Activated CD8-positive, alpha-beta T cell treated with anti-CD3 and anti-CD28 coated beads, Interleukin-2, amount 10 ng/mL, durations not matched to agents 7 days and 5 days (primary cell): ENCODE measurements at regions not wholly inside any gene's neighbourhood (a gene's known extent, or its start where the extent isn't known, plus 50 kb on each side); places are given as distances from the start of the nearest gene placed in this dataset.

Source experiments
- ATAC-seq: fragments of 150-1000 bp; cut with Tn5 transposase; one replicate; pipeline ENCODE4 v1.10.0; 2021; ENCODE audit warnings: moderate library complexity
- CTCF ChIA-PET: fragments of 350-600 bp; sonication (Branson Sonifier 250); formaldehyde crosslinking; loops from one replicate; lab custom pipeline; 2021; ENCODE audit warnings: antibody characterized with exemption; lab: Charles Lee
- POLR2A ChIA-PET: fragments of 350-600 bp; sonication (Branson Sonifier 250); formaldehyde crosslinking; loops from one replicate; lab custom pipeline; 2021; ENCODE audit warnings: antibody characterized with exemption; lab: Charles Lee
- DNase-seq: peaks from one replicate; pipeline ENCODE4 v3.0.0-alpha.2; 2020
- H3K27ac Mint-ChIP-seq: one replicate; pipeline ENCODE4 v1.8.0; 2021; ENCODE audit warnings: mild to moderate bottlenecking, mixed read lengths
- H3K27me3 Mint-ChIP-seq: one replicate; pipeline ENCODE4 v1.8.0; 2021; ENCODE audit warnings: low read depth, mixed read lengths
- H3K36me3 Mint-ChIP-seq: one replicate; pipeline ENCODE4 v1.8.0; 2021; ENCODE audit warnings: low read depth, mixed read lengths
- H3K4me1 Mint-ChIP-seq: one replicate; pipeline ENCODE4 v1.8.0; 2021; ENCODE audit warnings: low read depth, mixed read lengths
- H3K4me3 Mint-ChIP-seq: one replicate; pipeline ENCODE4 v1.8.0; 2021; ENCODE audit warnings: mild to moderate bottlenecking, mixed read lengths
- H3K9me3 Mint-ChIP-seq: one replicate; pipeline ENCODE4 v1.8.0; 2022; ENCODE audit warnings: mixed read lengths; ENCODE audit not compliant: insufficient read depth

GRCh38 chr14:84107835-84108343 is 1422.1 kb upstream of the FLRT2 start:
- ChIA-PET CTCF (no interaction called here), POLR2A (no interaction called here)
- no peak for ATAC-seq
- no peaks in the 10 kb centered on the region for H3K36me3 Mint-ChIP-seq
- no peak for DNase-seq
- H3K4me3 Mint-ChIP-seq = no peak overlapping the region
- no peaks in the 10 kb centered on the region for H3K4me1 Mint-ChIP-seq
- peaks cover 18% of the 10 kb centered on the region for H3K9me3 Mint-ChIP-seq
- no peak overlapping the region for H3K27ac Mint-ChIP-seq
- H3K27me3 Mint-ChIP-seq = no peaks in the 10 kb centered on the region

GRCh38 chr14:84108746-84109457 is 1421.0 kb upstream of the FLRT2 start:
- H3K27ac Mint-ChIP-seq = no peak overlapping the region
- ATAC-seq = no peak
- no peaks in the 10 kb centered on the region for H3K36me3 Mint-ChIP-seq
- H3K27me3 Mint-ChIP-seq = no peaks in the 10 kb centered on the region
- ChIA-PET CTCF (no interaction called here), POLR2A (no interaction called here)
- peaks cover 19% of the 10 kb centered on the region for H3K9me3 Mint-ChIP-seq
- H3K4me1 Mint-ChIP-seq = no peaks in the 10 kb centered on the region
- no peak overlapping the region for H3K4me3 Mint-ChIP-seq
- no peak for DNase-seq

GRCh38 chr14:84112589-84112988 is 1417.4 kb upstream of the FLRT2 start:
- no peak for DNase-seq
- no peak overlapping the region for H3K4me3 Mint-ChIP-seq

GRCh38 chr14:84125676-84126075 is 1404.3 kb upstream of the FLRT2 start:
- Mint-ChIP-seq H3K4me3 (no peak overlapping the region), H3K36me3 (no peaks in the 10 kb centered on the region), H3K9me3 (no peaks in the 10 kb centered on the region), H3K27me3 (no peaks in the 10 kb centered on the region), H3K4me1 (no peaks in the 10 kb centered on the region), H3K27ac (no peak overlapping the region)
- ChIA-PET POLR2A (no interaction called here), CTCF (no interaction called here)
- no peak for DNase-seq
- ATAC-seq = no peak

More at GRCh38 chr14:84112589-84112988, 1417.4 kb upstream of the FLRT2 start:
- Mint-ChIP-seq H3K27ac (no peak overlapping the region), H3K9me3 (peaks cover 19% of the 10 kb centered on the region), H3K36me3 (no peaks in the 10 kb centered on the region), H3K4me1 (no peaks in the 10 kb centered on the region), H3K27me3 (no peaks in the 10 kb centered on the region)
- ATAC-seq = no peak
- ChIA-PET CTCF (no interaction called here), POLR2A (no interaction called here)

- H3K9me3 Mint-ChIP-seq = peaks cover 5% of the 10 kb centered on the region
- DNase-seq (no peak), ATAC-seq (no peak)
- H3K27me3 Mint-ChIP-seq = no peaks in the 10 kb centered on the region
- no peaks in the 10 kb centered on the region for H3K4me1 Mint-ChIP-seq
- ChIA-PET CTCF (no interaction called here), POLR2A (no interaction called here)
- H3K27ac Mint-ChIP-seq = no peak overlapping the region
- no peaks in the 10 kb centered on the region for H3K36me3 Mint-ChIP-seq
- H3K4me3 Mint-ChIP-seq = no peak overlapping the region
Measured at GRCh38 chr14:84127495-84127894, 1402.4 kb upstream of the FLRT2 start.

GRCh38 chr14:84128050-84128449 is 1401.9 kb upstream of the FLRT2 start:
- Mint-ChIP-seq H3K4me1 (no peaks in the 10 kb centered on the region), H3K27me3 (no peaks in the 10 kb centered on the region), H3K4me3 (no peak overlapping the region), H3K36me3 (no peaks in the 10 kb centered on the region), H3K27ac (no peak overlapping the region), H3K9me3 (peaks cover 5% of the 10 kb centered on the region)
- ATAC-seq (no peak), DNase-seq (no peak)
- ChIA-PET CTCF (no interaction called here), POLR2A (no interaction called here)

- ATAC-seq = no peak
- ChIA-PET POLR2A (no interaction called here), CTCF (no interaction called here)
- DNase-seq = no peak
- no peaks in the 10 kb centered on the region for H3K27me3 Mint-ChIP-seq
- no peaks in the 10 kb centered on the region for H3K36me3 Mint-ChIP-seq
- peaks cover 5% of the 10 kb centered on the region for H3K9me3 Mint-ChIP-seq
- H3K4me3 Mint-ChIP-seq = no peak overlapping the region
- H3K4me1 Mint-ChIP-seq = no peaks in the 10 kb centered on the region
- H3K27ac Mint-ChIP-seq = no peak overlapping the region
Measured at GRCh38 chr14:84129007-84129406, 1400.9 kb upstream of the FLRT2 start.

GRCh38 chr14:84129941-84130340 is 1400.0 kb upstream of the FLRT2 start:
- ATAC-seq (no peak), DNase-seq (no peak)
- CTCF ChIA-PET = no interaction called here
- H3K9me3 Mint-ChIP-seq = peaks cover 9% of the 10 kb centered on the region
- H3K4me1 Mint-ChIP-seq = no peaks in the 10 kb centered on the region
- POLR2A ChIA-PET = no interaction called here
- no peaks in the 10 kb centered on the region for H3K36me3 Mint-ChIP-seq
- no peaks in the 10 kb centered on the region for H3K27me3 Mint-ChIP-seq
- no peak overlapping the region for H3K27ac Mint-ChIP-seq
- H3K4me3 Mint-ChIP-seq = no peak overlapping the region

GRCh38 chr14:84131924-84132323 is 1398.0 kb upstream of the FLRT2 start:
- no peak overlapping the region for H3K4me3 Mint-ChIP-seq
- H3K27ac Mint-ChIP-seq = no peak overlapping the region
- ChIA-PET CTCF (no interaction called here), POLR2A (no interaction called here)
- H3K4me1 Mint-ChIP-seq = no peaks in the 10 kb centered on the region
- no peaks in the 10 kb centered on the region for H3K36me3 Mint-ChIP-seq
- no peak for DNase-seq
- H3K27me3 Mint-ChIP-seq = no peaks in the 10 kb centered on the region
- peaks cover 9% of the 10 kb centered on the region for H3K9me3 Mint-ChIP-seq
- ATAC-seq = no peak

GRCh38 chr14:84144166-84144565 is 1385.8 kb upstream of the FLRT2 start:
- H3K36me3 Mint-ChIP-seq = no peaks in the 10 kb centered on the region
- ATAC-seq = no peak
- no peaks in the 10 kb centered on the region for H3K27me3 Mint-ChIP-seq
- ChIA-PET CTCF (no interaction called here), POLR2A (no interaction called here)
- peaks cover 21% of the 10 kb centered on the region for H3K9me3 Mint-ChIP-seq
- DNase-seq = no peak
- H3K27ac Mint-ChIP-seq = no peak overlapping the region
- no peak overlapping the region for H3K4me3 Mint-ChIP-seq
- H3K4me1 Mint-ChIP-seq = no peaks in the 10 kb centered on the region

GRCh38 chr14:84152452-84152851 is 1377.5 kb upstream of the FLRT2 start:
- CTCF ChIA-PET = no interaction called here

GRCh38 chr14:84162633-84163032 is 1367.3 kb upstream of the FLRT2 start:
- no peaks in the 10 kb centered on the region for H3K36me3 Mint-ChIP-seq

More at GRCh38 chr14:84152452-84152851, 1377.5 kb upstream of the FLRT2 start:
- no peak overlapping the region for H3K27ac Mint-ChIP-seq
- POLR2A ChIA-PET = no interaction called here
- peaks cover 4% of the 10 kb centered on the region for H3K9me3 Mint-ChIP-seq
- ATAC-seq (no peak), DNase-seq (no peak)
- no peaks in the 10 kb centered on the region for H3K36me3 Mint-ChIP-seq
- no peak overlapping the region for H3K4me3 Mint-ChIP-seq
- H3K27me3 Mint-ChIP-seq = no peaks in the 10 kb centered on the region
- H3K4me1 Mint-ChIP-seq = no peaks in the 10 kb centered on the region

GRCh38 chr14:84167026-84167425 is 1362.9 kb upstream of the FLRT2 start:
- ATAC-seq (no peak), DNase-seq (no peak)
- H3K36me3 Mint-ChIP-seq = no peaks in the 10 kb centered on the region
- ChIA-PET CTCF (no interaction called here), POLR2A (no interaction called here)
- no peaks in the 10 kb centered on the region for H3K4me1 Mint-ChIP-seq
- H3K27me3 Mint-ChIP-seq = no peaks in the 10 kb centered on the region
- no peak overlapping the region for H3K27ac Mint-ChIP-seq
- no peaks in the 10 kb centered on the region for H3K9me3 Mint-ChIP-seq
- H3K4me3 Mint-ChIP-seq = no peak overlapping the region

More at GRCh38 chr14:84162633-84163032, 1367.3 kb upstream of the FLRT2 start:
- Mint-ChIP-seq H3K9me3 (no peaks in the 10 kb centered on the region), H3K27me3 (no peaks in the 10 kb centered on the region), H3K4me3 (no peak overlapping the region), H3K27ac (no peak overlapping the region), H3K4me1 (no peaks in the 10 kb centered on the region)
- ATAC-seq (no peak), DNase-seq (no peak)
- POLR2A ChIA-PET = no interaction called here
- CTCF ChIA-PET = no interaction called here
